Spleen (tissue), 11 donors: ENCODE measurements at regions not wholly inside any gene's neighbourhood (a gene's known extent, or its start where the extent isn't known, plus 50 kb on each side); places are given as distances from the start of the nearest gene placed in this dataset.

ENCODE experiments used
- DNase-seq: peaks from one replicate; pipeline ENCODE4 v3.0.0-alpha.2; 2020
- H3K27ac ChIP-seq, 8 donors: fragments of 200-600 bp; sonication (generic) in 7 of 8; 1 replicate in 4 of 8; 2 replicates in 4 of 8; pipeline versions ENCODE4 v1.5.0 to v1.8.0; 2016 to 2021; ENCODE audit warnings: inconsistent platforms in 4 of 8, mild to moderate bottlenecking in 4 of 8, moderate library complexity in 1 of 8
- H3K27me3 ChIP-seq, 7 donors: fragments of 200-600 bp; sonication (generic) in 6 of 7; replicated peaks in 1 of 7; 1 replicate in 4 of 7; 2 replicates in 3 of 7; pipeline versions ENCODE4 v1.5.0 to v1.8.0; 2016 to 2021; ENCODE audit warnings: inconsistent platforms in 3 of 7, mild to moderate bottlenecking in 1 of 7
- H3K36me3 ChIP-seq, 6 donors: fragments of 200-600 bp; sonication (generic) in 5 of 6; 1 replicate in 4 of 6; 2 replicates in 2 of 6; pipeline versions ENCODE4 v1.5.0 to v1.8.0; 2016 to 2021; ENCODE audit warnings: inconsistent platforms in 2 of 6
- H3K4me1 ChIP-seq, 6 donors: fragments of 200-600 bp; sonication (generic) in 5 of 6; 1 replicate in 3 of 6; 2 replicates in 3 of 6; pipeline versions ENCODE4 v1.5.0 to v1.8.0; 2016 to 2021; ENCODE audit warnings: inconsistent platforms in 3 of 6
- H3K4me3 ChIP-seq, 8 donors: fragments of 200-600 bp; sonication (generic) in 7 of 8; 1 replicate in 4 of 8; 2 replicates in 4 of 8; pipeline versions ENCODE4 v1.5.0 to v1.8.0; 2016 to 2021; ENCODE audit warnings: inconsistent platforms in 4 of 8, mild to moderate bottlenecking in 4 of 8, moderate library complexity in 2 of 8
- H3K9me3 ChIP-seq, 8 donors: fragments of 200-600 bp; sonication (generic) in 7 of 8; 1 replicate in 4 of 8; 2 replicates in 4 of 8; pipeline versions ENCODE4 v1.5.0 to v1.8.0; 2016 to 2021; ENCODE audit warnings: inconsistent platforms in 4 of 8
- POLR2A ChIP-seq, 3 donors: fragments of 450-650 bp; IDR thresholded peaks; one replicate each; pipeline ENCODE4 v1.5.1; 2017; ENCODE audit warnings: antibody characterized with exemption in 3 of 3, mild to moderate bottlenecking in 1 of 3
- POLR2AphosphoS5 ChIP-seq, 3 donors: sonication (generic); formaldehyde crosslinking; IDR thresholded peaks; one replicate each; pipeline ENCODE4 v1.5.1; 2017; ENCODE audit warnings: antibody characterized with exemption in 3 of 3
- WGBS, 5 donors: extraction: QIAGEN DNeasy Blood & Tissue Kit in 3 of 5; methylation state at CpG; one replicate each; pipeline versions ENCODE4 v1.1.5 to v1.1.7; 2013 to 2018; 5-methylcytosine and 5-hydroxymethylcytosine counted together
- intact Hi-C: fragments of 100-400 bp; cut with DNase I; formaldehyde crosslinking; loops from one replicate; pipeline ENCODE4 v1.15.0; 2023; ENCODE audit warnings: low total_unique reads
- TF ChIP-seq, protein P1 (sequence below), 11 experiments: fragments of 200-600 bp in 7 of 11; fragments of 450-650 bp in 4 of 11; sonication (generic) in 4 of 11; IDR thresholded peaks in 8 of 11; conservative IDR thresholded peaks in 3 of 11; 1 replicate in 7 of 11; 2 replicates in 4 of 11; pipeline versions ENCODE4 v1.4.0 to v1.8.0; 2016 to 2021; ENCODE audit warnings: antibody characterized with exemption in 11 of 11, inconsistent platforms in 4 of 11, mild to moderate bottlenecking in 1 of 11
- donor health status: healthy with polysubstance abuse.
- donor health status: DM: no; HTN: no; CAD: no; lungs with moderate emphysema.
- donor health status: DM: no; HTN: no; CAD: no.
- donor health status: Bipolar disorder and iron deficiency.
- donor health status: healthy.
- donor health status: DM: no; HTN: no; CAD: no.
- donor health status: DM: yes; HTN: yes; CAD: no.

DNA sequence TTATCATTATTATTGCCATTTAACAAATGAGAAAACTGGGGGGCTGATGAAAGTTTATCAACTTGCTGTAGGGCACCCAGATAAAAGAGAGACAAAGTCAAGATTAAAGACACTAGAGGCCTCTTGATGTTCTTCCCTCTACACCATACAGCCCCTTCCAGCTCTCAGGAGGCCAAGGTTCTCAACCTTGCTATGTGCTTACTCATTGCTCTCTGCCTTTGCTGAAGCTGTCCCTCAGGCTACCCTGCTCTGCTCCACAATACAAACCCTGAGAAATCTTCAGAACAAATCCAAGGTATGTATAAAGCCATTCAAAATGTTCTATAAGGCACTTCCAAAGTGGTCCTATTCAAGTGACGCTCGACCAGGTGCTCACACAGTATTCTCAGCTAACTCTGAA is 329.9 kb upstream of the TNP1 start:
- Histone ChIP-seq H3K4me3 (no peak overlapping the region), H3K9me3 (no peaks in the 10 kb centered on the region), H3K4me1 (no peaks in the 10 kb centered on the region), H3K27me3 (peaks cover 0 to 6% (median 0%) of the 10 kb centered on the region in 7 donors), H3K36me3 (no peaks in the 10 kb centered on the region), H3K27ac (no peak overlapping the region)
- TF ChIP-seq, protein P1, sequence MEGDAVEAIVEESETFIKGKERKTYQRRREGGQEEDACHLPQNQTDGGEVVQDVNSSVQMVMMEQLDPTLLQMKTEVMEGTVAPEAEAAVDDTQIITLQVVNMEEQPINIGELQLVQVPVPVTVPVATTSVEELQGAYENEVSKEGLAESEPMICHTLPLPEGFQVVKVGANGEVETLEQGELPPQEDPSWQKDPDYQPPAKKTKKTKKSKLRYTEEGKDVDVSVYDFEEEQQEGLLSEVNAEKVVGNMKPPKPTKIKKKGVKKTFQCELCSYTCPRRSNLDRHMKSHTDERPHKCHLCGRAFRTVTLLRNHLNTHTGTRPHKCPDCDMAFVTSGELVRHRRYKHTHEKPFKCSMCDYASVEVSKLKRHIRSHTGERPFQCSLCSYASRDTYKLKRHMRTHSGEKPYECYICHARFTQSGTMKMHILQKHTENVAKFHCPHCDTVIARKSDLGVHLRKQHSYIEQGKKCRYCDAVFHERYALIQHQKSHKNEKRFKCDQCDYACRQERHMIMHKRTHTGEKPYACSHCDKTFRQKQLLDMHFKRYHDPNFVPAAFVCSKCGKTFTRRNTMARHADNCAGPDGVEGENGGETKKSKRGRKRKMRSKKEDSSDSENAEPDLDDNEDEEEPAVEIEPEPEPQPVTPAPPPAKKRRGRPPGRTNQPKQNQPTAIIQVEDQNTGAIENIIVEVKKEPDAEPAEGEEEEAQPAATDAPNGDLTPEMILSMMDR (IDR thresholded peaks at IDR 0.05 in 8 of 11, conservative IDR thresholded peaks at IDR 0.05 in 3 of 11) = no peak
- TF ChIP-seq POLR2A (IDR thresholded peaks at IDR 0.05) (no peak), POLR2AphosphoS5 (IDR thresholded peaks at IDR 0.05) (no peak)
- intact Hi-C loops = no loop called here
- 81 to 96% (median 94%) methylated on average over 2 of the region's 2 CpGs for WGBS, 5 donors
- no peak for DNase-seq

DNA sequence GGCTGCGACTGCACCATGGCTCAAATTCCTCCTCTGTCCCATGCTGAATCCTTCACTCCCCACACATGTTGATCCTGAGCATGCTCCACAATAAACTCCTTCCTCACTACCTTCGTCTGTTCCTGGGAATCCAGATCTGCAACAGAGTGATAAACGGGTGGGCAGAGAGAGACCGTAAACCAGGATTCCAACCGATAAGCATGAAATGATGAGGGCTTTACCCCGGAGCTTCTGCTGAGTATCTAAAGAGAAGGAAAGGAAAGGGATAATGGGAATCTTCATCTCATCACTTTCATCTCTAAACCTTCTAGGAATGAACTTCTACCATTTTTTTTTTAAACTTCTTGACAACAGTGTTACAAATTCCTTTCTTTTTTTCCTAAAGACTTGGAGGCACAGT is 329.3 kb upstream of the TNP1 start:
- Histone ChIP-seq H3K9me3 (no peaks in the 10 kb centered on the region), H3K4me3 (no peak overlapping the region), H3K4me1 (no peaks in the 10 kb centered on the region), H3K36me3 (no peaks in the 10 kb centered on the region), H3K27me3 (peaks cover 0 to 4% (median 0%) of the 10 kb centered on the region in 7 donors), H3K27ac (no peak overlapping the region)
- intact Hi-C loops = no loop called here
- TF ChIP-seq POLR2A (IDR thresholded peaks at IDR 0.05) = no peak
- TF ChIP-seq, protein P1 (IDR thresholded peaks at IDR 0.05 in 8 of 11, conservative IDR thresholded peaks at IDR 0.05 in 3 of 11) = no peak
- WGBS, 5 donors = 88 to 94% (median 89%) methylated on average over 5 to 6 of the region's 6 CpGs
- no peak for DNase-seq

DNA sequence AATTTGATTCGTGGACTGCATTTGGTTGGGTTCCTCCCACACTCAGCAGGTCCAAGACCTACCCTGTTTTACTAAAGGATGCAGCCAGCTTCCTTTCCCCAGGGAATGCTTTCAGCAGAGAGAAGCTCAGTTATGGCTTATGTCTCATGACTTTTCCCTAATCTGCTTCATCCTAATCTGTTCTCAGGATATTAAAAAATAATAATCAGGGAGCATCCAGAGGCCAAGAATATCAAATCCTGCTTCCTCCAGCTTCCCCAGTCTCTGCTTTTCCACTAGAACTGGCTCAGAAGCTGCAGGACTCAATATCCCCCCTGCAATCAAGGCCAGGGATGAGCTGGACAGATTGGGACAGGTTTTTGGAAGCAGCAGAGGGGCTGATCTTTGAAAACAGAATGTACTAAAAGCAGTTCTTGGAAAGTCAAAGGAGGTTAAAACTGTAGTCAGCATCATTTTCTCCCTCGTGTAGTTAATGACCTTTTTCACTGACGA is 326.9 kb upstream of the TNP1 start:
- H3K4me3 ChIP-seq = no peak overlapping the region
- DNase-seq = no peak
- H3K27me3 ChIP-seq = no peaks in the 10 kb centered on the region
- WGBS, 5 donors = 75 to 86% (median 79%) methylated on average over 3 of the region's 3 CpGs
- H3K27ac ChIP-seq = no peak overlapping the region
- no peaks in the 10 kb centered on the region for H3K9me3 ChIP-seq
- TF ChIP-seq POLR2A (IDR thresholded peaks at IDR 0.05) (no peak), POLR2AphosphoS5 (IDR thresholded peaks at IDR 0.05) (no peak)
- TF ChIP-seq, protein P1 (IDR thresholded peaks at IDR 0.05 in 8 of 11, conservative IDR thresholded peaks at IDR 0.05 in 3 of 11) = no peak
- intact Hi-C loops = no loop called here
- H3K4me1 ChIP-seq = peaks cover 0 to 9% (median 0%) of the 10 kb centered on the region in 6 donors
- no peaks in the 10 kb centered on the region for H3K36me3 ChIP-seq

DNA sequence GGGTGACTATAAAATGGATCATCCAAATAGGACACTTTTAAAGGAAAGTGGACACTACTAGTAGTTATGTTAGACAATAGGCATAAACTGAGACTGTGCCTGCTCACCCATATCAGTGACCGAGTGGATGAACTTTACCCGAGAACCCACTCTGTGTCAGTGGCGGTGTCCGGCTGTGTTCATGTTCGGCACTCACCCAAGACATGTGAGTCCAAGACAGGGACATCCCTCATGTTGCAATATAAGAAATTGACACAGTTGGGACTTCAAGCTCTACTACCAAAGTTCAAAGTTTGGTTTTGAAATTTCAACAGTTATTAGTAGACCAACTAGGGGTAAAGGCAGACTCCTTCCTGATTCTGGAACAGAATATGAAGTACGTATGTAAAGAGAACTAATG is 326.3 kb upstream of the TNP1 start:
- Histone ChIP-seq H3K27me3 (no peaks in the 10 kb centered on the region), H3K27ac (no peak overlapping the region)

More for the DNA sequence above, 326.3 kb upstream of the TNP1 start:
- TF ChIP-seq, protein P1 (IDR thresholded peaks at IDR 0.05 in 8 of 11, conservative IDR thresholded peaks at IDR 0.05 in 3 of 11) = no peak
- TF ChIP-seq POLR2AphosphoS5 (IDR thresholded peaks at IDR 0.05) (no peak), POLR2A (IDR thresholded peaks at IDR 0.05) (no peak)
- no peaks in the 10 kb centered on the region for H3K36me3 ChIP-seq
- H3K4me3 ChIP-seq = no peak overlapping the region
- H3K4me1 ChIP-seq = peaks cover 0 to 9% (median 0%) of the 10 kb centered on the region in 6 donors
- intact Hi-C loops = no loop called here
- 95 to 98% (median 95%) methylated on average over 6 of the region's 6 CpGs for WGBS, 5 donors
- no peaks in the 10 kb centered on the region for H3K9me3 ChIP-seq
- DNase-seq = no peak
